Uterus (tissue), 2 donors: ENCODE measurements at regions not wholly inside any gene's neighbourhood (a gene's known extent, or its start where the extent isn't known, plus 50 kb on each side); places are given as distances from the start of the nearest gene placed in this dataset.

Experiments
- POLR2A ChIP-seq, 2 donors: fragments of 450-650 bp; IDR thresholded peaks; one replicate each; pipeline ENCODE4 v1.6.1; 2016; ENCODE audit warnings: antibody characterized with exemption in 2 of 2, mild to moderate bottlenecking in 1 of 2, moderate library complexity in 1 of 2
- TF ChIP-seq, protein P1 (sequence below), 4 experiments: fragments of 200-600 bp in 2 of 4; fragments of 450-650 bp in 2 of 4; sonication (generic) in 2 of 4; IDR thresholded peaks; one replicate each; pipeline ENCODE4 v1.5.1; 2016 to 2019; ENCODE audit warnings: antibody characterized with exemption in 4 of 4, mild to moderate bottlenecking in 2 of 4, moderate library complexity in 1 of 4

GRCh38 chr2:240303896-240304745 lies 131.3 kb upstream of the GPC1 start:
- TF ChIP-seq, protein P1, sequence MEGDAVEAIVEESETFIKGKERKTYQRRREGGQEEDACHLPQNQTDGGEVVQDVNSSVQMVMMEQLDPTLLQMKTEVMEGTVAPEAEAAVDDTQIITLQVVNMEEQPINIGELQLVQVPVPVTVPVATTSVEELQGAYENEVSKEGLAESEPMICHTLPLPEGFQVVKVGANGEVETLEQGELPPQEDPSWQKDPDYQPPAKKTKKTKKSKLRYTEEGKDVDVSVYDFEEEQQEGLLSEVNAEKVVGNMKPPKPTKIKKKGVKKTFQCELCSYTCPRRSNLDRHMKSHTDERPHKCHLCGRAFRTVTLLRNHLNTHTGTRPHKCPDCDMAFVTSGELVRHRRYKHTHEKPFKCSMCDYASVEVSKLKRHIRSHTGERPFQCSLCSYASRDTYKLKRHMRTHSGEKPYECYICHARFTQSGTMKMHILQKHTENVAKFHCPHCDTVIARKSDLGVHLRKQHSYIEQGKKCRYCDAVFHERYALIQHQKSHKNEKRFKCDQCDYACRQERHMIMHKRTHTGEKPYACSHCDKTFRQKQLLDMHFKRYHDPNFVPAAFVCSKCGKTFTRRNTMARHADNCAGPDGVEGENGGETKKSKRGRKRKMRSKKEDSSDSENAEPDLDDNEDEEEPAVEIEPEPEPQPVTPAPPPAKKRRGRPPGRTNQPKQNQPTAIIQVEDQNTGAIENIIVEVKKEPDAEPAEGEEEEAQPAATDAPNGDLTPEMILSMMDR (IDR thresholded peaks at IDR 0.05): no peak
- TF ChIP-seq POLR2A (IDR thresholded peaks at IDR 0.05): no peak
